Activated CD4-positive, alpha-beta T cell treated with anti-CD3 and anti-CD28 coated beads, Interleukin-10, Interleukin-2, amounts not matched to agents 100 ng/mL and 50 ng/mL, durations not matched to agents 16 hours and 8 hours (primary cell): ENCODE measurements at regions not wholly inside any gene's neighbourhood (a gene's known extent, or its start where the extent isn't known, plus 50 kb on each side); places are given as distances from the start of the nearest gene placed in this dataset.

ENCODE experiments used
- DNase-seq: peaks from one replicate; pipeline ENCODE4 v3.0.0-alpha.2; 2020

DNA sequence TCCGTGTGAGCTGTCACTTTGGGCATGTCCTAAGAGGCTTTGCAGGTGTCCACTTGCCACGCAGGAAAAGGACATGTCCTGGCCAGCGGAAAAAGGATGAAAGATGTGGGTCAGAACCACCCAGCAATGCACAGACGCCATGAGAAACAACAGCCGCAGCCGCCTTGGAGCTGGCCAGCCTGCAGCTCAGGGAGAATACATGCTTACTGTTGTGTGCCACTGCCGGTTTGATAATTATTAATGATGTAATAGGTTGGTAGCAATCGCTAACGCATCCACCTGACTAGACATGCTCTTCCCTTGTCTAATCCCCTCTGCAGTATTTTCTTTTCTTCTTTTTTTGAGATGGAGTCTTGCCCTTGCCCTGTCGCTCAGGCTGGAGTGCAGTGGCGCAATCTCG lies 221.7 kb downstream of the HAUS1 start:
- DNase-seq = no peak

DNA sequence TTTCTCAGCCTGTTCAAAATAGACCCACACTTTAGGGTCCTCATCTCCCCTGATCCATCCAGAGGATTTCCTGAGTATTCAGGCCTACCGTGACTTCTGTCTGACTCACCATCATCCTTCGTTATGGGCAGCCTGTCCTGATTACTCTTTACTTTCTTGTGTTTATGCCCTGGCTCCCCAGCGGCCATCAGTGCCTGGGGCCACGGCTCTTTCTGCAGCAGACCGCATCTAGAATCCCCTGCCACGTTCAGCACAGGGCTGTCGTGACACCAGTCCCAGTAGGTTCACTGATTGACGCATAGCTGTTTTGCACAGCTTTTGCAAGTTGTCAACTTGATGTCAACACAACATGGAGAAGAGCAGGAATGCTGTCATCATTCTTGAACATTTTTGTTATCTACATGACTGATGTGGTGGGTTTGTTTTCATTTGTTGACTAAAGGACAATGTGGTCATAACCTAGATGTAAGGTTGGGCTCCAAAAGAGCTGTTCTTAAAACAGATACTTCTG lies 225.6 kb downstream of the HAUS1 start:
- no peak for DNase-seq

DNA sequence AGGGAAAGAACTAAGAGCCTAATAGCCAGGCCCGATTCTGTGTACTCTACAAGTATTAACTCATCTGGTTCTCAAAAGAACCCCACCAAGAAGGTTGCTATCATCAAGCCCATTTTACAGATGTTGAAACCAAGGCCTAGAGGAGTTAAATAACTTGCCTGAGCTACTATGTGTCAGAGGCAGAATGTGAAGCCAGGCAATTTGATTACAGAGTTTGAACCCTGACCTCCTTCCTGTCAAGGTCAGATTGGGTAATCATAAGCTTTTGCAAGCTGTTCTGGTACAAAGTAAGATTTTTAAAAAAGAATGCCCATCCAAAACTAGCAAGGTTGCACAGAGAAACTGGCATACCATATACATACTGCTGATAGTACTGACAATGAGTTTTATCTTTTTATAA lies 227.1 kb downstream of the HAUS1 start:
- DNase-seq = no peak

DNA sequence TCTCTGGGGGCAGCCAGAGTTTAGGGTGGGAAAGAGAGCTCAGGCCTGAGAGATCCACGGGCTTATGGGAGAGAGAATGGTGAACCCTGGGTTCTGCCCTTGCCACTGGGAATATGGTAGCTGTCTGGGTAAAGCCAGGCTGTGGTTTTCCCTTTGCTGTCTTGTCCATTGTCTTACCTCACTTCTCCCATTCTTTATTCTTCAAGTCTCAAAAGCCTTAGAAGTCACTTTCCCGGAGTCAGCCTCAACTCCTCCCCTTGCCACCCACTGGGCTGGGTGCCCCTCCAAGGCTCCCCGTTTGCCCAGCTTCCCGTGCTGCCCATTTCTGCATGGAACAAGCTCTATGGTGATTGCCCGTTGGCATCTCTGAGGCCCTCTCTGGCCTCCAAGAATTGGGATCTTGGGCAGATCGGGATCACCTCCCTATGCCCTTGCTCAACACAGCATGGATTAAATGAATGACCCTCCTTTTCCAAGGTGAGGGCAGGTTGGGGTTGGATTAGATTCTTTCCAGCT lies 228.2 kb downstream of the HAUS1 start:
- no peak for DNase-seq

DNA sequence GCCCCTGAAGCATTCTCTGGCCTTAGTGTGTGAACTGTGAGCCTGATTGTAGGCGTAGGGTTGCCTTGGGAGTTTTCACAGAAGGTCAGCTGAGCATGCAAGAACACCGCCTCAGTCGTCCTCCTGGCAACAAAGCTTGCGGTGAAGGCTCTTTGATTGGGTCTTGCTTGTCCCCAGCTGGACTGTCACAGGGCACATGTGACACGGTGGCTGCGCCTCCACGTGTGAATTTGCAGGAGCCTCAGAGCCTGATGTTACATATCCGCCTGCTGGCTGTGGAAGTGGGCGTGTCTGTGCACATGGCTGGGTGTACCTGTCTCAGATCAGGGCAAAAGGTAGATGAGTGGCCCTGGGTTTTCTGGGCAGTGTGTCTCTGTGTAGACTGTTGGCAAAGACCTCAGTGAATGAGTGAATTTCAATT lies 228.7 kb downstream of the HAUS1 start:
- no peak for DNase-seq

DNA sequence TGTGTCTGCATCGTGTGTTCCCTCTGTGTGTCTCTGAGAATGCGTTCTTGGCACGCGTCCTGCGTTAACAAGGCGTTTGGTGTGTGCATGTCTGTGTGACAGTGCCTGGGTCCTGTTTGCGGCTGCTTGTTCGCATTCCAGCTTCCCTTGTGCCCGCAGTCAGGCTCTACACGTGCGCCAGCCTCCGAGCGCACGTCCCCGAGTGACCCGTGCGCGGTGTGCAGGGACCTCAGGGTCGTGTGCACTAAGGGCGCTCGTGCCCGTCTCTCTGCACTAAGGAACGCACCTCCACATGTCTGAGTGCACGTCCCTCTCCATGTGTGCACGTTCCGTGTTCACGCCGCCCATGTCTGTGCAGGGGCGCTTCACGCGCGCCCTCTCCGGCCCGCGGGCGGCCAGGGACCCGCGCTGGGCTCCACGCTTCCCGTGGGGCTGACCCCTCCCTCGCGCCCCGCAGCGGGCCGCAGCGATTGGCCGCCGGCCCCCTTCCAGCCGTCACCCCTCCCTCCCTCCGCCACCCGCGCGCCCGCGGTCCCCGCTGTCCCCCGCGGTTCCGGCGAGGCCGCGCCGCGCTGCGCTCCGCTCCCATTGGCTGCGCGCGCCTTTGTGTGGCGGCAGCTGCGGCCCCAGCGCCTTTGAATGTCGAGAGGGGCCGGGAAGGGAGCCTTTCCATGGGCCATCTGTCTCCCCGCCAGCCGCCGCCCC lies 229.4 kb downstream of the HAUS1 start:
- DNase-seq = no peak

DNA sequence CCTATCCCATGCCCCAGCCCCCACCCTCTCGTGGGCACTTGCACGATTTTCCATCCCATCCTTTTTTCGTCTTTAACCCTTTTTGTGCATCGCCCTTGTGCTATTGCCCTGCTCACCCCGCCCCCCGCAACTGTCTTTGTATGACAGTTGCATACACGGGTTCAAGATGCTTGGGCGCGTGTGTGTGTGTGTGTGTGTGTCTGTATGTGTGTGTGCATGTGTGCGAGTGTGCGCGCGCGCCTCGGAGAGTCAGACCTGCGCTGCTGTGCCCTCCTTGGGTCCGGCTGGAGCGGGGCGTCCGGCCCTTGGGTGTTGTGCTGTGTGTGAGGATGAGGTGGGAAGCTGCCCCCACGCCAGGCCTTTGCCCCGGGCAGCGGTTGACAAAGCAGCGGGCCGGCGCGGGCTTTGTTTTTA lies 230.7 kb downstream of the HAUS1 start:
- no peak for DNase-seq

DNA sequence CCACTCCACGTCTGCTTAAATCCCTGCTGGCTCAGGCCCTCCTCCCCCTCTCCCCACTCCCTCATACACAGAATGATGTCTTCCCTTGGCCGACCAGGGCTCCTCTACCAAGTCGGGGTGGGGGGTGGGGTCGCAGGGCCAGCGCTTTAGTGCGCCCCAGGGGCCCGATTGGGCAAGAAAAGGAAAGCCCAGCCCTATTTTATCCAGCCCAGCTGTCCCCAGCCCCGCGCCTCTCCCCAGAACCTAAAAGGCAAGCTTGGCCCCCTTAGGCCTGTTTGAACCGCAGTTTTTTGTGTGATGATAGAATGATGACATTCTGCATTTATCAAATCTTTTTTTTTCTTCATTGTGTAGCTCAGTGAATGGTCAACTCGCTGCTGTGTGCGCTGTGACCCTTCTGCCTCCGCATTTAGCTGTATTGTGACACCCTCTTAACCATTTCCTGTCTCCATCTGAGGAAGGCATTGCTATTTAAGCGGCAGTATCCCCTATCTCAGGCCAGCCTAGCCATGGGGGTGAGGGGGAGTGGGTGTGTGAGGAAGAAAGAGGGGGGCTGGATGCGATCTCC lies 231.4 kb downstream of the HAUS1 start:
- DNase-seq = no peak

DNA sequence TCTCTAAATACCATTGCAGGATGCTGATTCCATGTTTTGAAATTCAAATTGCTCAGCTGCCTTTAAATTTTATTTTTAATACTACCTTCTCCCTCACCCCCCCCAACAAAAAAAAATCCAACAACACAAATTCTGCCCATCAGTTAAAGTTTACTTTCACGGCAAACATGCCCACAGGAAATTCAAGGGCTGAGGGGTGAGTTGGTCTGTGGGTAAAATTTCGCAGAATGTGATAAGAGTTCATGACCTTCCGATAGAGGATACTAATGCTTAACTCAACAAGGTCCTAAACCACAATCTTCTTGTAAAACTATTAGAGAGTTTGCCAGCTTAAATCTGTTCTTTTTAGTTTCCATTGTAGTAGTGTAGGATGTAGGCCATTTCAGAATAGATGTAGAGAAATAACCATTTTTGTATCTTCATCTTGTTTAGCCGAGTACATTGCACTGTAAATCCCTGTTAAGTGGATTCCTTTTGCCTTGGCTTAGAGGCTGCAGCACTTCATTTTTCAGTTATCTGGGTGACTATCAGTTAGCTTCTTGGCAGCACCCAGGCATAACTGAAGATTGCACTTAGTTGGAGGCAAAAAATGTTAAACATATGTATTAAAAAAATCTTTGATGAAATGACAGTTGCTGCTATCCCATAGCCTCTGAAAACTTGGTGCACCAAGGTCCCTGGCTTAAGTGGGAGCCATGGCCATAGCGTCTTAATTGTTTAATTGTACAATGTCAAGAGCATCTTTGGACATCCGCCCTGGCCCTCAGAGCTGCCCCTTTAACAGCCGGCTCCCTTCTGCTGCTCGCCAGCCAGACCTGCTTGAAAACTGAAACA lies 232.3 kb downstream of the HAUS1 start:
- no peak for DNase-seq

DNA sequence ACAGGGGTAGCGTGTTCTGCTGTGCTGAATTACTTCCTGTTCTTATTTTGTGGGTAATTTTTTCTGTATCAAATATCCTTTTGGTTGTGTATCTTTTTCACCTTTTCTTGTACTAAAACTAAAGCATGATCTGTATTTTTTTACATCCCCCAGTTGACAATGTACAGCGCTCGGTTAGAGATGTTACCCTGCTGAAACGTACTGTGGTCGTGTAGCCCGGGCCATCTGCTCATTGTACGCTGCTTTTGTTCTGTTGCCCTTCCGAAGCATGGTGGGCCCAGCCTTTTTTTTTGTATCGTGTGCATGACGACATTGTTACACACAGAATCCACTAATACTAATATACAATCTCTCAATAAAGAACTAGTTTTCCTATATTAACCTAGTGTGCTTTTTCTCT lies 233.1 kb downstream of the HAUS1 start:
- DNase-seq = no peak

DNA sequence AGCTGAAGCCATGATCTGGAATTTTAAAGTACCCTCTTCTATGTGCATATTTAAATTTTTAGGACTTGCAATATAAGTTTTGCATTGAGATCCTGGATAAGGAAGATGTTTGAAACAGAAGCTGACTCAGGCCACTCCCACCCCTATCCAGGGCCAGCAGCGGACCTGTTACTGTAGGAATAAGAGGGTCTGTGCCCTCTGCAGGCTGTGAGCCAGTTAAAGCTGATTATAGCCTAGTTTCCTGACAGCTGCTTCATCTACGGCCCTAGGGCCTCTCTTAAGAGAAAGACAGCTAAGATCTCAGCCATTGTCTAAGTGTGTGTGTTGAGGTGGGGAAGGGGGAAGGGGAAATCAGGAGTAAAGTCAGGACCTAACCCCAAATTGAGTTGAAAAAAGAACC lies 234.0 kb downstream of the HAUS1 start:
- no peak for DNase-seq

DNA sequence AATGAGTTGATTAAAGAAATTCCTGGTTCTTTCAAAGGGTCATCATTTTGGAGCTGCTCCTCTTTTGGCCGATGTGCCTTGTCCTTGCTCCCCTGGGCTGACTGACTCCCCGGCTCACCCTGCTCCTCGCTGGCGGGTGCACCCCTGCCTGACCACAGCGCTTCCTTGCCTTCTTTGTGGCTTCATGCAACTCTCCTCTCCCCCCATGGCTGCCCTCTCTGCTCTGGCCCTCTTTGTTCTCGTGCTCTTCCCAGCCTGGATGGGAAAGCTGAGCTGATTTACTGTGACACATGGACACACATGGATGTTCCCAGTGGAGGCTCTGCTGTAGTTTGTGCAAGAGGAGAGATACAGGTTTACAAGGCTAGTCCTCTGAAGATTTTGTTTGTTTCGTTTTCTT lies 234.6 kb downstream of the HAUS1 start:
- no peak for DNase-seq

DNA sequence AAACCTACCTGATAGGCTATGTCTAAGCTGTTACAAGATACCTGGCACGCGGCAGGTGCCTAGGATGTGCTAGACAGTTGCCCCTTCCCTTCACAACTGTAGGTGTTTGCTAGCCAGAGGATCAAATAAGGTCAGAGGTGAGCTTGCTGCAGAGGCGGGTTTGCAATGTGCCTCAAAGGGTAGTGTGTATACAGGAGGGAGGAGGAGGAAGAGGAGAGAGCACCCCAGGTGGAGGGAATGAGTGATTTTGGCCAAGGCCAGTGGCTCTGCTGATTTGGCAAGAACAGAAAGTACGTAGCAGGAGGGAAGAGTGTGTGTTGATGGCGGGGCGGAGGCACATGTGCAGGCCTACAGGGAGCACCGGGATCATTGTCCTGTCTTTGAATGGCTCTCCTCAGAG lies 236.5 kb downstream of the HAUS1 start:
- DNase-seq = no peak

DNA sequence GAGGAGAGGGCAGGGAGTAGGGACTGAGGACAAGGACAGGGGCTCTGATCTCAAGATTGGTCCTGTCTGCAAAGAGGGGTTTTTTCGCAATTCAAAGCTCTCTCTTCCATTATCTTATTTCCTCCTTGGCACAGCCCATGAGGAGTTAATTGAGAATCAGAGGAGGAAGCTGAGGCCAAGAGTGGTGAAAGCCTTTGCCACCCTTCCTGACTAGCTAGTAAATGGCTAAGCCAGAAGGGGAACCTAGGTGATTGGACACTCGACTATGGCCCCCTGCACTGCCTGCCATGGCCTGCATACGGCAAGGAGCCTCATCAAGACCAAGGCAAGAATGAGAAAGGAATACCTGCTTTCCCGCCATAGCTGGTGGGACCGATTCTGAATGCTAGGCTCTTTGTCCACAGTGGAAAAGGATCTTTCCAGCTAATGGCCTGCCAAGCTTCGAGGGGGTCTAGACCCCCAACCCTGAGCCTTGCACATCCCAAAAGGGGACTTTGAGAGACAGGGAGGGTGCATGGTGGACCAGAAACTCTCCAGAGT lies 237.9 kb downstream of the HAUS1 start:
- no peak for DNase-seq

DNA sequence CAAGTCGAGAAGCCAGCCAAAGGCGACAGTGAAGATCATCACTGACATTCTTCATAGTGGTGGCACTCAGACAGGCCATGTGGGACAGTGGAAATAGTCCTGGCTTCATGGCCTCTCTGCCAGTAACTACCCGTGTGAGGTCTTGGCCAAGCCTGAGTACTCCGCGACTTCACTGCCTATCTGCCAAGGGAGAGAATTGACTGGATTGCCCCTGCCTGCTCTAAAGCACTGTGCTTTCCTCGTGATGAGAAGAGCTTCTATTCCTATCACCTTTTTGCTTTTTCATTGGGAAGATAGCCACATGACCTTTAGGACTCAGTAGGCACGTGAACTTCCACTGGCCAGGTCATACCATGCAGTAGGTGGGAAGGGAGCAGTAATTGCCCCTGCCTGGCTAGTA lies 239.3 kb downstream of the HAUS1 start:
- no peak for DNase-seq

DNA sequence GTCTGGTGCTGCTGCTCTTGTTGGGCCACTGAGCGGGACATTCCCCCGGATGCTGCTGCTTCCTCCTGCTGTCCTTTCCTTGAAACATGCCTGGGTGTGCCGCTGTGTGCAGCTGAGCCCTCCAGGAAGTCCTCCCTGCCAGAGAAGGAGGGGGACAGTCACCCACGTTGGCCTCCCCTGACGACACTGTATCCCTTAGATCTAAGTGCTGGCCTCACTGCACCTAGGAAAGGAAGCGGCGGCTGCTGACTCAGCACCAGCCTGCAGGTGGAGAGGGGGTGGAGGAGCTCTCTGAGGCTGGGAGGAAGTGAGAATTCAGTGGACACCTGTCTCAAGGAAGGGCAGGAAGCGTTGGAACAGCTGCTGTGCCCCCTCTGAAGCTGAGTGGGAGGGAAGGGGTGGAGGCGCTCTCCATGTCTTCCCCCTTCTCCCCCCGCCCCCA lies 239.8 kb downstream of the HAUS1 start:
- DNase-seq = peak; percentile 56

DNA sequence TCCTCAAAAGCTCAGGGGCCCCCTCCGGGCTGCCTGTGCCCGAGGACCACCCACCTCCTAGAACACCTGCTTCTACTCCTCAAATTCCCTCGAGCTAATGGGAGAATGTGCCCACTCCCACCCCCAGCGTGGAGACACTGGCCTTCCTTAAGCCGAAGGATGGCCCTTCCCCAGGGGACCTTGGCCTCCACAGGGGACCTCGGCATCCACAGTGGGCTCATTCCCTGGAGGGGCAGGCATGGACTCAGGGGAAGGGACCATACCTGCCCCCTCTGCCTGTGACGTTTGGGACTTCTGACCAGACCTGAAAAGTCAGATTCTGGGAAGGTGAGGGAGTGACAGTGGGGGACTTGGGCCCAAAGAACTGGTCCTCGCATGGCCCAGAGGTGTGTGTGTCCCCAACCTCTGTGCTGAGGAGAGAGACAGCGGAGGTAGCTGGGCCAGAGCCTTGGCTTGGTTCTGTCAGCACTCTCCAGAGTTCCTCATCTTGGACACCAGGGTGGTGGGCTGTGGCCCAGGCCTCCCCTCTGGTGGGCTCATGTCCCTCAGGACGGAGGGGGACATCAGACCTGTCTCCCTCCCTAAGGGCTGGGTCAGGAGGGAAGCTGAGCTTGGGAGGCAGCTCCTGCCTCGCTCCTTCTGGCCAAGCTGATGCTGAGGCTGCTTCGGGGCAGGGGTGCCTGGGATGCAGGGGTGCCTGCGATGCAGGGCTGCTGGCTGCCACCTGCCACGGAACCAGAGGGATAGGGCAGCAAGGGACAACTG lies 240.4 kb downstream of the HAUS1 start:
- DNase-seq = no peak

DNA sequence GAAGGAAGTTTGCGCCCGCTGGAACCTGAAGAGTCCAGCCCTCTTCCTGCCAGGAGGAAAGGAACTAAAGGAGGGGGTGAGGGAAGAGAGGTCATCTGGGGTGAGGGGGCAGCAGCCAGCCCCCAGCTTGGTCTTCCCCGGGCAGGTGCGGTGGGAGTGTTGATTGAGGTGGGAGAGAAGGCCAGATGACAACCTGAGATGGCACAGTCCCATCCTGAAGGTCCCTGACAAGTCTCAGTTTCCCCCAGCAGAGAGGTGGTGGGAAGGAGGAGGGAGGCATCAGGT lies 240.9 kb downstream of the HAUS1 start:
- no peak for DNase-seq

DNA sequence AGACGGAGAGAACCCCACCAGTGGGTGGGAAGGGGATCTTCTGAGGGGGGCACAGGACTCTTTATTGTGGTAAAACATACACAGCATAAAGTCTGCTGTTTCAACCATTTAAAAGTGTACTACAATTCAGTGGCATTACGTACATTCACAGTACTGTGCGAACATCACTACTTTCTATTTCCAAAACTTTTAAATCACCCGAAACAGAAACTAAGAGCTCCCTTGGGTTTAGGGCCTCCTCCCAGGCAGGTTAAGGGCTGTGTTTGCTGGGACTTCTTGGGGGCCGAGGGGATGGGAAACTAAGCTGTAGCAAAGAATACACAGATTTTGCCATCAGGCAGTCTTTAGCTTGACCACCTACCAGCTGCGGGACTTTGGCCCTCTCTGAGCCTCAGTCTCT lies 242.0 kb downstream of the HAUS1 start:
- DNase-seq = no peak

DNA sequence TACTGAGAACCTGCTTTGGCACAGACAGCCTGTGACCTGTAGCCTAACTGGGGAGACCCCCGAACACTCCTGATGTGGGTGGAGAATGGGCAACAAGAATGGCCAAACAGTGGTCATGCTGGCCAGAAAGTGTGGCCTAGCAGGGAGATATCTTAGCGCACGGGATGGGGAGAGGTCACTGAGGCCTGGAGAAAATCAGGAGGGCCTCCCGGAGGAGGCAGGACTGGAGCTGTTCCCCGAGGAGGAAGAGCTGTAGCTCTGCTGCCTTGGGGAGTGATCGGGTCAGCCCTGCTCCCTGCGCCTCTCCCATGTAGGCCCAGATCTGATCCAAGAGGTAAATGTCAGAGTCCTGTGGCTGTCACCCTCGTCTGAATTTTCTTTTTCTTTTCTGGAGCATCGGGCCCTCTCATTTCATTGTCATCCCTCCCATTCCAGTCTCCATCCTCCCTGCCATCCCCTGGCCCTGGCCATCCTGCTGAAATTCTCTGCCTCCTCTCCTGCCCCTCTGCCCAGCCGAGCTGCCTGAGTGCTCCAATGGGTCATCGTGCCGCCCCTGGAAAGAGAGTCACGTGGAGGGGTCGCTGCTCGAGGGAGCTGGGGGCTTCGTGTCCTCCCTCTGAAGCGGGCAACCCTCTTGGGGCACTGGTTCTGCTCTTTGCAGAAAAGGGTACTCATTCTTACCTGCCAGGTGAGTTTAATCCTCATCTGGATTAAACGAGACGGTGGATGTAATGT lies 242.9 kb downstream of the HAUS1 start:
- no peak for DNase-seq

DNA sequence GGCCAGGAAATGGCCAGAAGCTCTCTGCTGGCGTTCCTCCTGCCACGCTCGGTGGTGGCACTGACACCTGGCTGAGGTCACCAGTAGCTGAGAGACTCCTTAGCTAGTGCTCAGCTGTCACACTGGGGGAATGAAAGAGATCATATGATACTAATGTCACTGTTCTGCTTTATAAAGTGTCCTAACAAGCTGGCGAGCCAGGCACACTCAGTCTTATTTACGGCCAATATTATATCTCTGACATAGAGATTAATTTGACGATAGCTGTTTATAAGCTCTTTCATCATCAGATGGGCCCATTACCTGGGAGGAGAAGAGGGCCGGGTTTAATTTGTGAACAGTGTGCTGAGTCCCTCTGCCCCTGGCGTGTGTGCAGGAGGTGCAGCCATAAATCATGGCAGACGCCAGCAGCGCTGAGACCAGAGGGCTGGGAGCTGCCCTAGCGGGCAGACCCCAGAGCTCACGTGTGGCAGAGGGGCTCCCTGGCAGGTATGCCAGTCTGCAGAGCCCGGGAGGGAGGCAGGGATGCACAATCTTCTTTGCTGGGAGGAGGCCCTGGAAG lies 246.5 kb downstream of the HAUS1 start:
- no peak for DNase-seq
